ENCODE measurements at regions not wholly inside any gene's neighbourhood (a gene's known extent, or its start where the extent isn't known, plus 50 kb on each side); places are given as distances from the start of the nearest gene placed in this dataset.

- in situ Hi-C loops (cut with HindIII; ENCODE audit: low sequenced_read_pairs): no loop called here
These were observed 376.1 kb downstream of the EFNA5 start for GRCh38 chr5:107294669-107295068.

GRCh38 chr5:107294211-107294550, 376.6 kb downstream of the EFNA5 start:
- in situ Hi-C loops (cut with HindIII; ENCODE audit: low sequenced_read_pairs): no loop called here

- in situ Hi-C loops (cut with HindIII; ENCODE audit: low sequenced_read_pairs): no loop called here
These were observed 377.1 kb downstream of the EFNA5 start for GRCh38 chr5:107293541-107294210.

GRCh38 chr5:107291866-107292265, 378.9 kb downstream of the EFNA5 start:
- in situ Hi-C loops (cut with HindIII; ENCODE audit: low sequenced_read_pairs): no loop called here

- in situ Hi-C loops (cut with HindIII; ENCODE audit: low sequenced_read_pairs): no loop called here
These were observed 379.8 kb downstream of the EFNA5 start for GRCh38 chr5:107290780-107291398.

GRCh38 chr5:107289030-107289714, 381.6 kb downstream of the EFNA5 start:
- in situ Hi-C loops (cut with HindIII; ENCODE audit: low sequenced_read_pairs): no loop called here

- in situ Hi-C loops (cut with HindIII; ENCODE audit: low sequenced_read_pairs): no loop called here
These were observed 384.2 kb downstream of the EFNA5 start for GRCh38 chr5:107286447-107287098.

- in situ Hi-C loops (cut with HindIII; ENCODE audit: low sequenced_read_pairs): no loop called here
These were observed 385.0 kb downstream of the EFNA5 start for GRCh38 chr5:107285772-107286171.

GRCh38 chr5:107284822-107285525, 385.8 kb downstream of the EFNA5 start:
- in situ Hi-C loops (cut with HindIII; ENCODE audit: low sequenced_read_pairs): no loop called here

GRCh38 chr5:107282061-107282460, 388.7 kb downstream of the EFNA5 start:
- in situ Hi-C loops (cut with HindIII; ENCODE audit: low sequenced_read_pairs): no loop called here

- in situ Hi-C loops (cut with HindIII; ENCODE audit: low sequenced_read_pairs): no loop called here
These were observed 392.0 kb downstream of the EFNA5 start for GRCh38 chr5:107278774-107279173.

- in situ Hi-C loops (cut with HindIII; ENCODE audit: low sequenced_read_pairs): no loop called here
These were observed 393.1 kb downstream of the EFNA5 start for GRCh38 chr5:107277485-107278125.

GRCh38 chr5:107275333-107275732, 395.4 kb downstream of the EFNA5 start:
- in situ Hi-C loops (cut with HindIII; ENCODE audit: low sequenced_read_pairs): no loop called here

GRCh38 chr5:107274571-107274970, 396.2 kb downstream of the EFNA5 start:
- in situ Hi-C loops (cut with HindIII; ENCODE audit: low sequenced_read_pairs): no loop called here

- in situ Hi-C loops (cut with HindIII; ENCODE audit: low sequenced_read_pairs): no loop called here
These were observed 397.8 kb downstream of the EFNA5 start for GRCh38 chr5:107272954-107273353.

- in situ Hi-C loops (cut with HindIII; ENCODE audit: low sequenced_read_pairs): no loop called here
These were observed 398.2 kb downstream of the EFNA5 start for GRCh38 chr5:107272509-107272908.

GRCh38 chr5:107271682-107272350, 398.9 kb downstream of the EFNA5 start:
- in situ Hi-C loops (cut with HindIII; ENCODE audit: low sequenced_read_pairs): no loop called here

GRCh38 chr5:107270561-107270960, 400.2 kb downstream of the EFNA5 start:
- in situ Hi-C loops (cut with HindIII; ENCODE audit: low sequenced_read_pairs): no loop called here

- in situ Hi-C loops (cut with HindIII; ENCODE audit: low sequenced_read_pairs): no loop called here
These were observed 401.1 kb downstream of the EFNA5 start for GRCh38 chr5:107269678-107270077.

GRCh38 chr5:107269256-107269655, 401.5 kb downstream of the EFNA5 start:
- in situ Hi-C loops (cut with HindIII; ENCODE audit: low sequenced_read_pairs): no loop called here

Measured in endothelial cell of hepatic sinusoid (primary cell).